ENCODE measurements at regions not wholly inside any gene's neighbourhood (a gene's known extent, or its start where the extent isn't known, plus 50 kb on each side); places are given as distances from the start of the nearest gene placed in this dataset.
"Not testable (repeated sequence)": the region's sequence is repeated elsewhere in the genome, so short reads cannot be mapped to it uniquely, and the experiment has no call there.

GRCh38 chr5:30458681-30459080, 734.8 kb upstream of the CDH6 start:
- Histone ChIP-seq H3K4me2 (no peak overlapping the region), H3K36me3 (replicated peaks in 1 of 2; ENCODE audit: control insufficient read depth in 1 of 2, insufficient read depth in 2 of 2, low read length in 1 of 2) (no peaks in the 10 kb centered on the region), H3F3A (replicated peaks; ENCODE audit: insufficient read depth) (no peaks in the 10 kb centered on the region), H3K4me3 (ENCODE audit: low read depth in 2 of 2, low read length in 1 of 2) (no peak overlapping the region), H3K9me3 (no peaks in the 10 kb centered on the region), H4K20me1 (ENCODE audit: insufficient read depth) (no peaks in the 10 kb centered on the region), H3K9ac (no peak overlapping the region), H3K27ac (ENCODE audit: low read depth in 2 of 2, low read length in 1 of 2) (no peak overlapping the region), H3K79me2 (ENCODE audit: insufficient read depth) (no peaks in the 10 kb centered on the region), H3K9me2 (no peaks in the 10 kb centered on the region; the same call in 1 of the 2 replicates), H3K4me1 (ENCODE audit: control insufficient read depth in 1 of 2, insufficient read depth in 2 of 2, low read depth in 1 of 2, low read length in 1 of 2) (no peaks in the 10 kb centered on the region), H2AFZ (ENCODE audit: low read depth) (no peak overlapping the region), H3K27me3 (ENCODE audit: insufficient read depth) (no peaks in the 10 kb centered on the region)
- TF ChIP-seq CTCF (IDR thresholded peaks at IDR 0.05), result no peak
- no peak for TF ChIP-seq REST (IDR thresholded peaks at IDR 0.05; ENCODE audit: low read depth, low read length)
- no peak for TF ChIP-seq USF2 (IDR thresholded peaks at IDR 0.05; ENCODE audit: borderline replicate concordance, low read depth, low read length)
- no peak for TF ChIP-seq TAF1 (IDR thresholded peaks at IDR 0.05; ENCODE audit: borderline replicate concordance, low read depth, low read length)
- no peak for TF ChIP-seq MAX (IDR thresholded peaks at IDR 0.05; ENCODE audit: low read depth)
- no peak for TF ChIP-seq GABPA (IDR thresholded peaks at IDR 0.05; ENCODE audit: low read depth)
- no peak for TF ChIP-seq FOXJ3 (CRISPR knock-in tag; IDR thresholded peaks at IDR 0.05)
- no peak for TF ChIP-seq JUND (IDR thresholded peaks at IDR 0.05)
- TF ChIP-seq EZH2phosphoT487 (IDR thresholded peaks at IDR 0.05; ENCODE audit: borderline replicate concordance, low read depth), result no peak
- CTCF ChIA-PET, result no interaction called here
- POLR2A ChIA-PET, result no interaction called here
- no peak for DNase-seq

- H3K27me3 ChIP-seq (ENCODE audit: insufficient read depth); H2AFZ ChIP-seq (ENCODE audit: low read depth); H3K4me2 ChIP-seq; H3K9me2 ChIP-seq; DNase-seq; POLR2A ChIA-PET; H3K36me3 ChIP-seq (replicated peaks in 1 of 2; ENCODE audit: control insufficient read depth in 1 of 2, insufficient read depth in 2 of 2, low read length in 1 of 2); H3K4me1 ChIP-seq (ENCODE audit: control insufficient read depth in 1 of 2, insufficient read depth in 2 of 2, low read depth in 1 of 2, low read length in 1 of 2); CTCF ChIA-PET; H3K9ac ChIP-seq; H3K9me3 ChIP-seq; H3K27ac ChIP-seq (ENCODE audit: low read depth in 2 of 2, low read length in 1 of 2); H3K79me2 ChIP-seq (ENCODE audit: insufficient read depth); H4K20me1 ChIP-seq (ENCODE audit: insufficient read depth); H3F3A ChIP-seq (replicated peaks; ENCODE audit: insufficient read depth); H3K4me3 ChIP-seq (ENCODE audit: low read depth in 2 of 2, low read length in 1 of 2): not testable (repeated sequence)
- 17% methylated on average over 3 of the region's 3 CpGs for WGBS (ENCODE audit: low lambda C conversion rate)
Observed at GRCh38 chr5:30455484-30455883, 738.0 kb upstream of the CDH6 start.

Measured in SK-N-SH (cell line).